Thyroid gland (tissue), 4 donors: ENCODE measurements at regions not wholly inside any gene's neighbourhood (a gene's known extent, or its start where the extent isn't known, plus 50 kb on each side); places are given as distances from the start of the nearest gene placed in this dataset.

Experiments used
- POLR2A ChIP-seq, 2 donors: fragments of 450-650 bp; IDR thresholded peaks; one replicate each; pipeline ENCODE4 v1.6.1; 2017; ENCODE audit warnings: antibody characterized with exemption in 2 of 2, mild to moderate bottlenecking in 2 of 2, moderate library complexity in 1 of 2
- TF ChIP-seq, protein P1 (sequence below), 6 experiments: fragments of 200-600 bp in 3 of 6; fragments of 450-650 bp in 3 of 6; sonication (generic) in 3 of 6; IDR thresholded peaks; one replicate each; pipeline ENCODE4 v1.5.1; 2016 to 2019; ENCODE audit warnings: antibody characterized with exemption in 6 of 6, mild to moderate bottlenecking in 2 of 6, inconsistent platforms in 1 of 6, moderate library complexity in 1 of 6

GRCh38 chr5:1641041-1641440 lies 117.3 kb upstream of the LPCAT1 start:
- TF ChIP-seq POLR2A (IDR thresholded peaks at IDR 0.05), result no peak
- TF ChIP-seq, protein P1, sequence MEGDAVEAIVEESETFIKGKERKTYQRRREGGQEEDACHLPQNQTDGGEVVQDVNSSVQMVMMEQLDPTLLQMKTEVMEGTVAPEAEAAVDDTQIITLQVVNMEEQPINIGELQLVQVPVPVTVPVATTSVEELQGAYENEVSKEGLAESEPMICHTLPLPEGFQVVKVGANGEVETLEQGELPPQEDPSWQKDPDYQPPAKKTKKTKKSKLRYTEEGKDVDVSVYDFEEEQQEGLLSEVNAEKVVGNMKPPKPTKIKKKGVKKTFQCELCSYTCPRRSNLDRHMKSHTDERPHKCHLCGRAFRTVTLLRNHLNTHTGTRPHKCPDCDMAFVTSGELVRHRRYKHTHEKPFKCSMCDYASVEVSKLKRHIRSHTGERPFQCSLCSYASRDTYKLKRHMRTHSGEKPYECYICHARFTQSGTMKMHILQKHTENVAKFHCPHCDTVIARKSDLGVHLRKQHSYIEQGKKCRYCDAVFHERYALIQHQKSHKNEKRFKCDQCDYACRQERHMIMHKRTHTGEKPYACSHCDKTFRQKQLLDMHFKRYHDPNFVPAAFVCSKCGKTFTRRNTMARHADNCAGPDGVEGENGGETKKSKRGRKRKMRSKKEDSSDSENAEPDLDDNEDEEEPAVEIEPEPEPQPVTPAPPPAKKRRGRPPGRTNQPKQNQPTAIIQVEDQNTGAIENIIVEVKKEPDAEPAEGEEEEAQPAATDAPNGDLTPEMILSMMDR (IDR thresholded peaks at IDR 0.05), result no peak
